ENCODE measurements at regions not wholly inside any gene's neighbourhood (a gene's known extent, or its start where the extent isn't known, plus 50 kb on each side); places are given as distances from the start of the nearest gene placed in this dataset.

GRCh38 chr6:76533661-76534060 lies 461.2 kb upstream of the IMPG1 start:
- TF ChIP-seq CTCF (IDR thresholded peaks at IDR 0.05), result no peak
- no peak for TF ChIP-seq POLR2A (IDR thresholded peaks at IDR 0.05)
